Adrenal gland (tissue), 9 donors: ENCODE measurements at regions not wholly inside any gene's neighbourhood (a gene's known extent, or its start where the extent isn't known, plus 50 kb on each side); places are given as distances from the start of the nearest gene placed in this dataset.

Source experiments
- DNase-seq, 7 donors: peaks; one replicate each; pipeline ENCODE4 v3.0.0-alpha.2; 2019 to 2020
- H3K27ac ChIP-seq, 5 donors: fragments of 200-600 bp; sonication (generic) in 4 of 5; 1 replicate in 3 of 5; 2 replicates in 2 of 5; pipeline versions ENCODE4 v1.5.1 to v1.8.0; 2016 to 2020; ENCODE audit warnings: mild to moderate bottlenecking in 1 of 5
- H3K27me3 ChIP-seq: fragments of 200-600 bp; 2 replicates; pipeline ENCODE4 v1.8.0; 2021
- H3K36me3 ChIP-seq, 2 donors: fragments of 200-600 bp; replicated peaks in 1 of 2; 1 replicate in 1 of 2; 2 replicates in 1 of 2; pipeline versions ENCODE4 v1.5.1 to v1.8.0; 2018 to 2022
- H3K4me1 ChIP-seq, 2 donors: fragments of 200-600 bp; replicated peaks in 1 of 2; 1 replicate in 1 of 2; 2 replicates in 1 of 2; pipeline versions ENCODE4 v1.5.1 to v1.8.0; 2018 to 2021
- H3K4me3 ChIP-seq, 4 donors: fragments of 200-600 bp; sonication (generic) in 3 of 4; one replicate each; pipeline ENCODE4 v1.5.1; 2016 to 2018
- H3K9me3 ChIP-seq, 3 donors: fragments of 200-600 bp; sonication (generic) in 1 of 3; replicated peaks in 1 of 3; 1 replicate in 2 of 3; 2 replicates in 1 of 3; pipeline versions ENCODE4 v1.5.1 to v1.8.0; 2016 to 2021
- CTCF ChIP-seq, 6 experiments: fragments of 450-650 bp in 4 of 6; fragments of 200-600 bp in 2 of 6; sonication (generic) in 1 of 6; IDR thresholded peaks; 1 replicate in 5 of 6; 2 replicates in 1 of 6; pipeline versions ENCODE4 v1.5.1 to v1.8.0; 2016 to 2021; ENCODE audit warnings: antibody characterized with exemption in 6 of 6, mild to moderate bottlenecking in 2 of 6, moderate library complexity in 1 of 6
- POLR2A ChIP-seq, 2 donors: fragments of 450-650 bp; IDR thresholded peaks; one replicate each; pipeline ENCODE4 v1.6.1; 2017; ENCODE audit warnings: antibody characterized with exemption in 2 of 2, mild to moderate bottlenecking in 2 of 2, moderate library complexity in 1 of 2
- WGBS, 4 donors: extraction: QIAGEN DNeasy Blood & Tissue Kit in 2 of 4; methylation state at CpG; one replicate each; pipeline versions ENCODE4 v1.1.5 to v1.1.7; 2013 to 2017; 5-methylcytosine and 5-hydroxymethylcytosine counted together
- intact Hi-C, 2 donors: fragments of 100-400 bp; cut with DNase I; formaldehyde crosslinking; loops; one replicate each; pipeline versions ENCODE4 v1.14.1 to v1.15.0; 2022 to 2023
- donor health status: healthy with polysubstance abuse.
- donor health status: Bipolar disorder and iron deficiency.
- donor health status: DM: yes; HTN: yes; CAD: no.
- donor health status: DM: no; HTN: no; CAD: no.
- donor health status: DM: no; HTN: no; CAD: no.

GRCh38 chr6:167501831-167502385 is 177.0 kb downstream of the TTLL2 start:
- Histone ChIP-seq H3K4me1 (no peaks in the 10 kb centered on the region), H3K4me3 (no peak overlapping the region), H3K36me3 (no peaks in the 10 kb centered on the region), H3K27me3 (no peaks in the 10 kb centered on the region), H3K27ac (no peak overlapping the region), H3K9me3 (no peaks in the 10 kb centered on the region)
- no peak for TF ChIP-seq POLR2A (IDR thresholded peaks at IDR 0.05)
- intact Hi-C loops = no loop called here
- DNase-seq = no peak
- WGBS, 4 donors = 63 to 72% (median 70%) methylated on average over 19 of the region's 19 CpGs

GRCh38 chr6:167502471-167502870 is 177.6 kb downstream of the TTLL2 start:
- intact Hi-C loops = no loop called here
- WGBS, 4 donors = 85 to 89% (median 85%) methylated on average over 7 of the region's 7 CpGs
- TF ChIP-seq POLR2A (IDR thresholded peaks at IDR 0.05) = no peak
- no peaks in the 10 kb centered on the region for H3K9me3 ChIP-seq
- H3K27ac ChIP-seq = no peak overlapping the region
- no peaks in the 10 kb centered on the region for H3K4me1 ChIP-seq
- DNase-seq = no peak
- no peaks in the 10 kb centered on the region for H3K27me3 ChIP-seq
- no peak overlapping the region for H3K4me3 ChIP-seq
- H3K36me3 ChIP-seq = no peaks in the 10 kb centered on the region

- H3K4me3 ChIP-seq = no peak overlapping the region
- H3K4me1 ChIP-seq = no peaks in the 10 kb centered on the region
- 65 to 68% (median 67%) methylated on average over 6 of the region's 6 CpGs for WGBS, 4 donors
- TF ChIP-seq CTCF (IDR thresholded peaks at IDR 0.05) = no peak
- TF ChIP-seq POLR2A (IDR thresholded peaks at IDR 0.05) = no peak
- H3K36me3 ChIP-seq = no peaks in the 10 kb centered on the region
- intact Hi-C loops = no loop called here
- no peak for DNase-seq
- no peak overlapping the region for H3K27ac ChIP-seq
- H3K9me3 ChIP-seq = no peaks in the 10 kb centered on the region
- H3K27me3 ChIP-seq = no peaks in the 10 kb centered on the region
These were observed 179.6 kb downstream of the TTLL2 start for GRCh38 chr6:167504385-167504961.

- no peaks in the 10 kb centered on the region for H3K9me3 ChIP-seq
- TF ChIP-seq POLR2A (IDR thresholded peaks at IDR 0.05) (no peak), CTCF (IDR thresholded peaks at IDR 0.05) (no peak)
- 56 to 84% (median 74%) methylated on average over 2 to 7 of the region's 7 CpGs for WGBS, 4 donors
- no peak for DNase-seq
- no peaks in the 10 kb centered on the region for H3K4me1 ChIP-seq
- H3K27ac ChIP-seq = no peak overlapping the region
- H3K27me3 ChIP-seq = no peaks in the 10 kb centered on the region
- intact Hi-C loops = no loop called here
- no peaks in the 10 kb centered on the region for H3K36me3 ChIP-seq
- H3K4me3 ChIP-seq = no peak overlapping the region
These were observed 180.3 kb downstream of the TTLL2 start for GRCh38 chr6:167505199-167505598.

GRCh38 chr6:167505782-167506181 is 180.9 kb downstream of the TTLL2 start:
- no peak overlapping the region for H3K4me3 ChIP-seq
- no peaks in the 10 kb centered on the region for H3K27me3 ChIP-seq
- 70 to 83% (median 78%) methylated on average over 3 to 13 of the region's 13 CpGs for WGBS, 4 donors
- no peaks in the 10 kb centered on the region for H3K9me3 ChIP-seq
- intact Hi-C loops = no loop called here
- H3K4me1 ChIP-seq = no peaks in the 10 kb centered on the region
- H3K27ac ChIP-seq = no peak overlapping the region
- H3K36me3 ChIP-seq = no peaks in the 10 kb centered on the region
- no peak for TF ChIP-seq CTCF (IDR thresholded peaks at IDR 0.05)
- no peak for TF ChIP-seq POLR2A (IDR thresholded peaks at IDR 0.05)
- DNase-seq = no peak
